NCI-H345 (cell line): ENCODE measurements at regions not wholly inside any gene's neighbourhood (a gene's known extent, or its start where the extent isn't known, plus 50 kb on each side); places are given as distances from the start of the nearest gene placed in this dataset.

Experiments
- DNase-seq: peaks from one replicate; lab custom pipeline; 2025; lab: John Stamatoyannopoulos, UW

DNA sequence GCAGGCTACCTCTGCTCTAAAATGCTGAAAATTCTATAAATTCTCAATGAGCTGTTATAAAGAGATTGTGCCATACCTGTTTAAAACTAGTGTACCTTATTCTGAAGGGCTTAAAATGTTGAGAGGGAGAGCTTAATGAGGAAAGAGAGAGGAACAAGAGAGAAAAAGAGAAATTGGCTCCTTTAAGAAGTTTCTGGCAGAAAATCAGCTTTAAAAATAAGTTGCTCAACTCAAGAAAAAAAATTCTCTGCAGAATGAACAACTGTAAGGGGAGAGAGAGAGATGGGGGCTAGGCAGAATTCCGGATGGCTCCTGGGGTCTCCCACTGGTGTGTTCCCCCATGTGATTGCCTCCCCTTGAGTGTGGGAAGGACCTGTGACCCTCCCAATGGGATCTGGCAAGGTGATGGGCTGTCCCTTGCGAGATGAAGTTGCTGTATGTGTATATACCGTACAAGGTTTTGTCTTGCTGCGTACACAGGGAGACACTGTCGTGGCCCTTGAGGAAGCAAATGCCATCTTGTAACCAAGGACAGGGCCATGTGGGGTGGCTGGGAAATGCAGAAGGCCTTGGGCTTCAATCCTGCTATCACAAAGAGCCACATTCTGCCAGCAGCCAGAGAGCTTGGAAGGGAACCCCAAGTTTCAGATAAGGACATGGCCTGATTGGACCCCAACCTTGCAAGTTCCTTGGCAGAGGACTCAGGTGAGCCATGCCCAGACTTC lies 64.3 kb upstream of the S1PR3 start:
- no peak for DNase-seq

- DNase-seq = no peak
Measured at GRCh38 chr9:88927510-88927909, 63.8 kb upstream of the S1PR3 start.

GRCh38 chr9:88930716-88931115 lies 60.6 kb upstream of the S1PR3 start:
- DNase-seq = no peak

- no peak for DNase-seq
Measured at GRCh38 chr9:88932766-88933165, 58.5 kb upstream of the S1PR3 start.

DNA sequence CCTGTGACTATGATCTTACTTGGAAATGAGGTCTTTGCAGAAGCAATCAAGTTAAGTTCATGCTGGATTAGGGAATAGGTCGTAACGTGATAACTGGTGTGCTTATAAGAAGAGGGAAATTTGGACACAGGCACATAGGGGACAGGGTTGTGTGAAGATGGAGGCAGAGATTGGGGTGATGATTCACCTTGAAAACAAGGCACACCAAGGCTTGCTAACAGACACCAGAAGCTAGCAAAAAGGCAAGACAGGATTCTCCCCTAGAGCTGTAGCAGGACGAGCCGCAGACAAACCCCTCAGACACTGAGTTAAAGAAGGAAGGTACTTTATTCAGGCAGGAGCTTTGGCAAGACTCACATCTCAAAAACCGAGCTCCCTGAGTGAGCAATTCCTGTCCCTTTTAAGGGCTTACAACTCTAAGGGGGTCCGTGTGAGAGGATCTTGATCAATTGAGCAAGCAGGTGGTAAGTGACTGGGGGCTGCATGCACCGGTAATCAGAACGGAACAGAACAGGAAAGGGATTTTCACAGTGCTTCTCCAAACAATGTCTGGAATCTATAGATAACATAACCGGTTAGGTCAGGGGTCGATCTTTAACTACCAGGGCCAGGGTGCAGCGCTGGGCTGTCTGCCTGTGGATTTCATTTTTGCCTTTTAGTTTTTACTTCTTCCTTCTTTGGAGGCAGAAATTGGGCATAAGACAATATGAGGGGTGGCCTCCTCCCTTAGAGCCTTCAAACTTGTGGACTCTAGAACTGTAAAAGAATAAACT lies 57.5 kb upstream of the S1PR3 start:
- no peak for DNase-seq

DNA sequence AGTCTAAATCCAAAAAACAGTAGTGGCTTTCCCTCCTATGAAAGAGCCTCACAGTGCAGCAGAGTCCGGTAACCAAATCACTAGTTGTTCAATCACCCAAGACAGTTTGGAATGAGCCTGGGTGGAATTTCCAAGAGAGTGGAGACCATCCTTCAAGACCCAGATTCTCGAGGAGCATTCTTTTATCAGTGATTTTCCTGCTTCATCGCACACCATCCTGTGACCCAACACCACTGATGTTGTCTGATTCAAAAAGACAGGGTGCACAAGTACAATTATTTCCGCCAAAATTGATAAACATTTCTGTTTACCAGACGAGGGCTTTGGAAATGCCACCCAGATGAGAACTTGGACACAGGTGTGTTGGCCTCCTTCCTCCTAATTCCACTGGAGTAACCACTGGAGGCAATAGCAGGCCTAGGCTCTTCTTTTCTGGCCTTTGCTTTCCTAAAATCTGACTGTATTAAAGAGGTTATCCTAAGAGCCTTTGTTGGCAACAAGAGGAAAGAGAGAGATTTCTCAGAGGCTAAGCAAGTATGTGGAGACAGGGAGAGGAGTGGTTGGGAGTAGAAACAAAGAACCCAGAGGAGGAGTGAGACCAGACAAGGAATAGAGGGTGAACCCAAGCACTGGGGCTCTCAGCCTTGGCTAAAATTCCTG lies 56.3 kb upstream of the S1PR3 start:
- no peak for DNase-seq

GRCh38 chr9:88936132-88936531 lies 55.1 kb upstream of the S1PR3 start:
- DNase-seq = no peak

- no peak for DNase-seq
Measured at GRCh38 chr9:88936668-88937067, 54.6 kb upstream of the S1PR3 start.

GRCh38 chr9:88937248-88937647 lies 54.0 kb upstream of the S1PR3 start:
- DNase-seq = no peak

DNA sequence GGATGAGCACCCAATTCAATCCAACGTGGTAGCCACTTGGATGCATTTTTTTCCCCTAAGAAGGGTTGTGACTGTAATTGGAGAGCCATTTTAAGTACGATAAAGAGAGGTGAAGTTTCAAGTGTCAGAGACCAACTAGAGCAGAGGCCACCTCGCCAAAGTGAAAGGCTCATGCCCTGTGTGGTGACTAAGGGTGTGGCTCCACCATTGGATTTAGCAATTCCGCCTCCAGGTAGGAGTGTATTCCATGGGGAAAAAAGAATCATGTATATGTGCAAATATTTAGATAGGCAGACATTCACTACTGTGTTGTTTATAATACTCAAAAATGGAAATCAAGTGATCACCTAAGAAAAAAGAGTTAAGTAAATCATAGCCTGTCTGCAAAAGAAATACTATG lies 53.1 kb upstream of the S1PR3 start:
- no peak for DNase-seq
